GM23338 (cell line): ENCODE measurements at regions not wholly inside any gene's neighbourhood (a gene's known extent, or its start where the extent isn't known, plus 50 kb on each side); places are given as distances from the start of the nearest gene placed in this dataset.

ENCODE experiments used
- ATAC-seq: fragments of 200-7000 bp; cut with Tn5 transposase; 3 replicates; pipeline ENCODE4 v1.9.1; 2020
- DNase-seq: peaks from one replicate; pipeline ENCODE4 v3.0.0-alpha.2; 2015; ENCODE audit warnings: low spot score
- H2AFZ ChIP-seq: fragments of 200-600 bp; sonication (generic); 2 replicates; pipeline ENCODE4 v1.8.0; 2016; ENCODE audit warnings: antibody characterized with exemption, mild to moderate bottlenecking, moderate library complexity
- H3F3A ChIP-seq: fragments of 200-600 bp; sonication (generic); replicated peaks from 2 replicates; pipeline ENCODE4 v1.8.0; 2017; ENCODE audit warnings: antibody characterized with exemption, mixed run types, low read depth
- H3K27ac ChIP-seq: fragments of 200-600 bp; sonication (generic); 2 replicates; pipeline ENCODE4 v1.6.1; 2016; ENCODE audit warnings: low read depth
- H3K27me3 ChIP-seq: fragments of 200-600 bp; sonication (generic); 2 replicates; pipeline ENCODE4 v1.8.0; 2016; ENCODE audit warnings: mild to moderate bottlenecking, mixed run types, moderate library complexity; ENCODE audit not compliant: insufficient read depth
- H3K36me3 ChIP-seq: fragments of 200-600 bp; sonication (generic); 2 replicates; pipeline ENCODE4 v1.8.0; 2016; ENCODE audit warnings: mild to moderate bottlenecking; ENCODE audit not compliant: insufficient read depth
- H3K4me1 ChIP-seq: fragments of 200-600 bp; sonication (generic); 2 replicates; pipeline ENCODE4 v1.8.0; 2016; ENCODE audit warnings: mild to moderate bottlenecking, moderate library complexity; ENCODE audit not compliant: insufficient read depth
- H3K4me2 ChIP-seq: fragments of 200-600 bp; sonication (generic); 2 replicates; pipeline ENCODE4 v1.7.1; 2017; ENCODE audit warnings: mixed run types
- H3K4me3 ChIP-seq: fragments of 200-600 bp; sonication (generic); 2 replicates; pipeline ENCODE4 v1.6.1; 2016; ENCODE audit warnings: mixed run types
- H3K79me2 ChIP-seq: fragments of 200-600 bp; sonication (generic); replicated peaks from 2 replicates; pipeline ENCODE4 v1.8.0; 2017; ENCODE audit warnings: mild to moderate bottlenecking; ENCODE audit not compliant: insufficient read depth
- H3K9me2 ChIP-seq: fragments of 200-600 bp; sonication (generic); 2 replicates; pipeline ENCODE4 v1.8.0; 2017; ENCODE audit not compliant: insufficient read depth
- H4K20me1 ChIP-seq: fragments of 200-600 bp; sonication (generic); replicated peaks from 2 replicates; pipeline ENCODE4 v1.8.0; 2017; ENCODE audit warnings: mild to moderate bottlenecking; ENCODE audit not compliant: insufficient read depth
- H3K27ac Mint-ChIP-seq: 2 replicates; pipeline ENCODE4 v1.8.0; 2020; ENCODE audit warnings: inconsistent platforms, mild to moderate bottlenecking, moderate library complexity, mixed read lengths
- H3K27me3 Mint-ChIP-seq: 3 replicates; pipeline ENCODE4 v1.8.0; 2022; ENCODE audit warnings: low read depth, mild to moderate bottlenecking, moderate library complexity, mixed read lengths, inconsistent platforms; ENCODE audit not compliant: insufficient read depth, poor library complexity
- H3K36me3 Mint-ChIP-seq: 3 replicates; pipeline ENCODE4 v1.8.0; 2021; ENCODE audit warnings: low read depth, mild to moderate bottlenecking, inconsistent platforms, moderate library complexity, mixed read lengths
- H3K4me1 Mint-ChIP-seq: 3 replicates; pipeline ENCODE4 v1.8.0; 2020; ENCODE audit warnings: mild to moderate bottlenecking, inconsistent platforms, mixed read lengths
- H3K4me3 Mint-ChIP-seq: 3 replicates; pipeline ENCODE4 v1.8.0; 2021; ENCODE audit warnings: moderate library complexity, mild to moderate bottlenecking, inconsistent platforms, mixed read lengths
- H3K9me3 Mint-ChIP-seq: 3 replicates; pipeline ENCODE4 v1.8.0; 2020; ENCODE audit warnings: moderate library complexity, mild to moderate bottlenecking, inconsistent platforms, mixed read lengths
- CREB1 ChIP-seq: fragments of 250-450 bp; sonication (Bioruptor Pico); IDR thresholded peaks from 2 replicates; pipeline ENCODE4 v1.5.0; 2020; ENCODE audit warnings: low read depth, mild to moderate bottlenecking, moderate library complexity
- CTCF ChIP-seq, 2 experiments: fragments of 200-600 bp in 1 of 2; sonication (generic) in 1 of 2; conservative IDR thresholded peaks; 2 replicates each; pipeline versions ENCODE4 v1.5.1 to v1.6.1; 2016 to 2017; ENCODE audit warnings: antibody characterized with exemption in 2 of 2, low read depth in 2 of 2, mild to moderate bottlenecking in 2 of 2, moderate library complexity in 1 of 2
- ETS1 ChIP-seq: IDR thresholded peaks from 2 replicates; pipeline ENCODE4 v1.6.1; 2016; ENCODE audit warnings: antibody characterized with exemption
- EZH2 ChIP-seq: fragments of 200-600 bp; sonication (generic); IDR thresholded peaks from one replicate; pipeline ENCODE4 v1.8.0; 2017; ENCODE audit warnings: antibody characterized with exemption, mild to moderate bottlenecking, low read depth; ENCODE audit not compliant: unreplicated experiment
- EZH2phosphoT487 ChIP-seq: fragments of 200-600 bp; sonication (generic); IDR thresholded peaks from one replicate; pipeline ENCODE4 v1.8.1; 2018; ENCODE audit warnings: antibody characterized with exemption; ENCODE audit not compliant: unreplicated experiment
- JUNB ChIP-seq: IDR thresholded peaks from one replicate; pipeline ENCODE4 v1.6.1; 2016; ENCODE audit warnings: antibody characterized with exemption; ENCODE audit not compliant: unreplicated experiment
- POLR2AphosphoS5 ChIP-seq: IDR thresholded peaks from 2 replicates; pipeline ENCODE4 v1.6.1; 2016; ENCODE audit warnings: antibody characterized with exemption, low read depth
- REST ChIP-seq: IDR thresholded peaks from one replicate; pipeline ENCODE4 v1.6.1; 2018; ENCODE audit warnings: antibody characterized with exemption; ENCODE audit not compliant: unreplicated experiment
- ZNF114 ChIP-seq: fragments of 250-450 bp; sonication (Bioruptor Pico); IDR thresholded peaks from 2 replicates; pipeline ENCODE4 v1.5.0; 2020; ENCODE audit warnings: mild to moderate bottlenecking, moderate library complexity

- TF ChIP-seq REST (no peak), POLR2AphosphoS5 (no peak)
Observed at GRCh38 chr1:59162665-59163064, 134.2 kb upstream of the FGGY start (continued).

- Histone ChIP-seq H3K4me2 (no peak overlapping the region), H4K20me1 (no peaks in the 10 kb centered on the region), H3K36me3 (no peaks in the 10 kb centered on the region), H3K27ac (no peak overlapping the region), H3K4me3 (no peak overlapping the region), H3K9me2 (peaks cover 15% of the 10 kb centered on the region; the same call in 1 of the 2 replicates), H3K4me1 (no peaks in the 10 kb centered on the region), H2AFZ (no peak overlapping the region), H3K79me2 (no peaks in the 10 kb centered on the region), H3K27me3 (no peaks in the 10 kb centered on the region), H3F3A (no peaks in the 10 kb centered on the region)
- no peak for DNase-seq
- Mint-ChIP-seq H3K27me3 (peaks cover 1% of the 10 kb centered on the region), H3K4me3 (no peak overlapping the region), H3K9me3 (peaks cover 5% of the 10 kb centered on the region; the same call in 2 of the 3 replicates), H3K36me3 (no peaks in the 10 kb centered on the region; the same call in 1 of the 3 replicates), H3K4me1 (no peaks in the 10 kb centered on the region), H3K27ac (no peak overlapping the region)
- TF ChIP-seq EZH2 = no peak
- ATAC-seq = no peak
Observed at GRCh38 chr1:59163268-59164092, 133.4 kb upstream of the FGGY start.

- Histone ChIP-seq H2AFZ (no peak overlapping the region), H3K4me1 (no peaks in the 10 kb centered on the region), H3F3A (no peaks in the 10 kb centered on the region), H3K4me2 (no peak overlapping the region), H3K9me2 (peaks cover 15% of the 10 kb centered on the region; the same call in 1 of the 2 replicates), H3K79me2 (no peaks in the 10 kb centered on the region), H3K27me3 (no peaks in the 10 kb centered on the region), H4K20me1 (no peaks in the 10 kb centered on the region), H3K36me3 (no peaks in the 10 kb centered on the region), H3K27ac (no peak overlapping the region), H3K4me3 (no peak overlapping the region)
- Mint-ChIP-seq H3K36me3 (no peaks in the 10 kb centered on the region; the same call in 2 of the 3 replicates), H3K27me3 (peaks cover 1% of the 10 kb centered on the region), H3K9me3 (no peaks in the 10 kb centered on the region; the same call in 2 of the 3 replicates), H3K27ac (no peak overlapping the region), H3K4me3 (no peak overlapping the region), H3K4me1 (no peaks in the 10 kb centered on the region)
- DNase-seq = no peak
- ATAC-seq = no peak
- no peak for TF ChIP-seq ZNF114 (CRISPR knock-in tag)
- no peak for TF ChIP-seq REST
- TF ChIP-seq EZH2phosphoT487 = no peak
- TF ChIP-seq ETS1 = no peak
- no peak for TF ChIP-seq CREB1 (CRISPR knock-in tag)
- no peak for TF ChIP-seq JUNB
- no peak for TF ChIP-seq CTCF (conservative IDR thresholded peaks at IDR 0.05; ENCODE audit: low read depth in 2 of 2)
Observed at GRCh38 chr1:59164371-59164770, 132.5 kb upstream of the FGGY start.
